SK-N-MC (cell line): ENCODE measurements at regions not wholly inside any gene's neighbourhood (a gene's known extent, or its start where the extent isn't known, plus 50 kb on each side); places are given as distances from the start of the nearest gene placed in this dataset.

Source experiments
- EZH2 ChIP-seq: fragments of 200-600 bp; sonication (generic); IDR thresholded peaks from one replicate; pipeline ENCODE4 v1.6.1; 2017; ENCODE audit warnings: antibody characterized with exemption
- FOXP2 ChIP-seq: optimal IDR thresholded peaks from 2 replicates; pipeline ENCODE3; 2011; ENCODE audit warnings: mild to moderate bottlenecking, moderate library complexity; ENCODE audit not compliant: insufficient read depth; ENCODE audit errors: extremely low read length, control extremely low read depth
- POLR2AphosphoS5 ChIP-seq: IDR thresholded peaks from 2 replicates; pipeline ENCODE4 v1.6.1; 2012; ENCODE audit warnings: mild to moderate bottlenecking, low read depth, low read length, borderline replicate concordance

DNA sequence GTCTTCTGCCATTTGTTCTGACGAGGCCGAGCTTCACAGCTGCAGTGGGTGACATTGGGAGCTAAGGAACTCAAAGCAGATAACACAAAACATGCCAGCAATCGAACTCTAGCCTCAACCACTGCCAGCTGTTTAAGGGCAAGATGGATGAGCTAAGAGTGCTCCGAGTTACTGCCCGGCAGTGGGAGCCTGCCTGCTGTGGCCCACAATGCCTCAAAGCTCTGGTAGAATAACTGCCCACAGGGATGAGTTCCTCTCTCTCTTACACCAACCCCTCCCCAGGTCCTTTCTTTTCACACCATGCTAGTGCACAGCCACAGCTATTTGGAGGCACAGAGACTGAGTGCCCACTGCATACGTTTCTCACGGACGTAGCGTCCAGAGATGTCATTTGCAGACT, 330.5 kb downstream of the FGF9 start:
- TF ChIP-seq EZH2, result no peak
- no peak for TF ChIP-seq POLR2AphosphoS5
- no peak for TF ChIP-seq FOXP2
